Renal pelvis (tissue), 1 donor: ENCODE measurements at regions not wholly inside any gene's neighbourhood (a gene's known extent, or its start where the extent isn't known, plus 50 kb on each side); places are given as distances from the start of the nearest gene placed in this dataset.
"Not testable (repeated sequence)": the region's sequence is repeated elsewhere in the genome, so short reads cannot be mapped to it uniquely, and the experiment has no call there.

ENCODE experiments used
- DNase-seq: peaks from one replicate; pipeline ENCODE4 v3.0.0-alpha.2; 2013

DNA sequence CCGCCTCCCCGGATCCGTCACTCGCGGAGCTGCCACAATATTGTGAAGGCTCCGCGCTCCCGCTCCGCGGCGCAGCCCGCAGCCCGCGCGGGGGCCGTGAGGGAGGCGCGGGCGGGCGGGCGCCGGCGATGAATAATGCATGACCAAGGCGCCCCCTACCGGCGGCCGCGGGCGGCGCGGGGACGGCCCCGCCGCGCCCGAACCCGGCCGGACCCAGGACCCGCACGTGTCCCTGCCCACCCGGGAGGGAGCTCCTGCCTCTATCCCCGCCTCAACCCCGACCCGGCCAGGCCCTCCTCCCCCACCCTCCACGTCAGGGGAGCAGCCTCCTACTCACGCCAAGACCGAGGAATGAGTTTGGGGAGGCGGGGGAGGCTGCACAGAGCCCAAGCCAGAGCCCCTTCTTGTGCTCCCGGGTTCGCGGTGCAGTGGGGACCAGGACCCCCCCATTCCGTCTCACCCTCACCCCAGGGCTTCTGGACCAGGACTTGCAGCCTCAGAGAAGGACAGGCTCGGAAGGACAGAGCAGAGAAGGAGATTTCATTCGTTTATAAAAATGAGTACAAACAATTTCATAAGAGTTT is 70.8 kb upstream of the CASZ1 start:
- DNase-seq, result peak; percentile 58

DNA sequence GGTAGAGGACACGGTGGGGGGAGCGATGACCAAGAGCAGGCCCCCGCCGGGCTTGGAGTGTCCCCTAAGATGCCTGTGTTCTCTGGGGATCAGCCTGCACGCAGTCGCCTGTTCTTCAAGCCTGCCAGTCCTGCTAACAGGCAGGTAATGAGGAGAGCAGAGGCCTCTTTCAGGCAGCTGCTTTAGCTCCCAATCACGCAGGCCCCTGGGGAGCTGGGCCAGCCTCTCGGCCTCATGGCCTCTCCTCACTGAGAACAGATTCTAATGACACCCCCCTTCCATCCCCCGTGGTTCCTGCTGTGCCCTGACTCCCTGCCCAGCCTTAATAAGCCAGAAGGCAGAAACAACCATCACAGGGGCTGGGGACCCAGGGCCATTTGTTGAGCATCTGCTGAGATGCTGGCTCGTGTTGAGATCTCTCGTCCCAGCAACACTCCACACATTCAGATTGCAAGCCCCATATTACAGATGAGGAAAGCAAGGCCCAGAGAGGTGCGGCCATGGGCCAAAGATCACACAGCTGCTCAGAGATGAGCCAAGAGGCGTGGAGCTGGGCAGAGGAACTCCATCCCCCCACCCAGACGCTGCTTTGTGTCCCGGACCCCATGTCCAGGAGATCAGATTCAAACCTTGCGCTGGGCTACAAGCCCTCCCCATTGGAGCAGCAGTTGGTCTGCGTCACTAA is 71.6 kb upstream of the CASZ1 start:
- DNase-seq, result no peak

DNA sequence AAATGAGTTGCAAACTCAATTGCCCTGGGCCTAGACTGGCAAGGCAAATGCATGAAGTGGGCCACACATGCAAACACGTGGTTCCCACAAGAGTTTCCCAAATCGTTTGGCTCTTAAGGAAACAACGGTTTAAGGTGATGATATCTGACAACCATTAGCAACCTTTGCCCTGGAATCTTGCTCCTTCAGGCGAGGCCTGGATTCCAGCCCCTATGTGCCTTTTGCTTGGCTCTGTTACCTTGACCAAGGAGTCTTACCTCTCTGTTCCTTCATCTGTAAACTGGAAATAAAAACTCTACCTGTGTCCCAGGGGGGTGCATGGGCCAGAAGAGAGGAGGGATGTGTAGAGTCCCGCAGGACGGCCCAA is 72.1 kb upstream of the CASZ1 start:
- no peak for DNase-seq

DNA sequence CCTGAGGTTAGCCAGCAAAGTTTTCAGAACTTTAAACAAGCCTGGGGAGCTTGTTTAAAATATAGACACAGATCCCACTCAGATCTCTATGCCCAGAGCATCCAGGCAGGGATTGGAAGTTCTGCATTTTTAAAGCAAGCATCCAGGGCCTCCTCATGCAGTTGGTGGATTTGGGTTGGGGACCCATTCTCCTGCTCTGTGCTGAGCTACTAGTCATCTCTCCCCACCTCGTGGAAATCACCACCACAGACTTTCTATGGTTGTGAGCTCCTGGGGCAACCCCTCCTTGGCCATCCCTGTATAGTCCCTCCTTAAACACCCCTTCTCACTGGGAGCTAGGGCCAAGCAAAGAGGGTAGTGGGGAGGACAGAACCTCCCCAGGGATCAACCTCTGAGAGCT is 73.5 kb upstream of the CASZ1 start:
- no peak for DNase-seq

DNA sequence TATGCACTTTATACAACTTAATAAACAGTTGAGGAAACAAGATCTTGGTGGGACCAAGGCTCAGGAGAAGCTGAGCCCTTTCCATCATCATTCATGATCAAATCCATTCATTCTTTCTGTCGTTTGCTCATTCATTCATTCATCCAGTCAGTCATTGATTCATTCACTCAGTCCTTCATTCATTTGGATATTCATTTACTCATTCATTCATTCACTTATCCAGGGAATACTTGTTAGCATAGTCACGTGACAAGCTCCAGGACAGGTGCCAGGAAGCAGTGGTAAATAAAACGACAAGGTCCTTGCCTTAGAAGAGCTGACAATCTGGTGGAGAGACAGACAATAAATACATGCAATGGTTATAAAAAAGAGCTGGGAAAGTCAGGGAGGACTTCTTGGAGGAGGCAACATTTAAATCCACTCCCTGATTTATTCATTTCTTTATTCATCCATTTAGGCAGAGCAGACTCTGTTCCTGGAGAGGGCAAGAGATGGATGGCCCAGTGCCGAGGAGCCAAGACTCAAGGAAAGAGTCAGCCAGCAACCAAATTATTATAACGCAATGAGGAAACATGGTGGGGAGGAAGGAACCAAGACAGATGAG is 74.1 kb upstream of the CASZ1 start:
- no peak for DNase-seq

DNA sequence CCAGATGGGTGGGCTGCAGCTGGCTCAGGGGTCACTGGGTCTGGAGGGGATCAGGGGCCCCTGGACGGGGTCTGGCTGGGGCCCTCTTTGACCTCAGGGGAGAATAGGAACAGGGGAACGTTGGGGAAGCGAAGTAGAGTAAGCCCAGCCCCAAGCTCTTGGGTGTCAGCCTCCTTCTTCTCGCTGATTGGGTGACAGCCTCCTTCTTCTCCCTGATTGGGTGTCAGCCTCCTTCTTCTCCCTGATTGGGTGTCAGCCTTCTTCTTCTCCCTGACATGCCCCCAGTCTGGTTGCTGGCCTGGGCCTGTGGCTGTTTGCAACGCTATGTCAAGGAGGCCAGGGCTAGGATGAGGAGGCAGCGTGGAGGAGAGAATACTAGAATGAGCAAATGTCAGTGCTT is 76.7 kb upstream of the CASZ1 start:
- DNase-seq, result no peak

DNA sequence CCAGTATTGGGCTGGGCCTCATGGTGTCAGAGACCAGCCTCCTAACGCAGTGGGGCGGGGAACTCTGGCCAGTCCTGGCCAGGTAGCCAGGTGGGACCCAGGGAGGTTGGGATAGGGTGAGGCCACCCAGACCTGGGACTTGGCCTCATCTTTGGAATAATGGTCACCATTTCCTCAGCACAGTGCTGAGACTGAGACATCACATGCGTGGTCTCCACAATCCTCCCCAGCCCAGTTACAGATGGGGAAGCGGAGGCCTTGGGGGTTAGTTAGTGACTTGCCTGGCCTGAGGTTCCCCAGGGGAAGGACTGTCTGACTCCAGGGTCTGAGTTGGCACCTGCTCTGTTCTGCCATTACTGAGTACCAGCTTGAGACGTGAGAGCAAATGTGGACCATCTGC is 77.9 kb upstream of the CASZ1 start:
- no peak for DNase-seq

DNA sequence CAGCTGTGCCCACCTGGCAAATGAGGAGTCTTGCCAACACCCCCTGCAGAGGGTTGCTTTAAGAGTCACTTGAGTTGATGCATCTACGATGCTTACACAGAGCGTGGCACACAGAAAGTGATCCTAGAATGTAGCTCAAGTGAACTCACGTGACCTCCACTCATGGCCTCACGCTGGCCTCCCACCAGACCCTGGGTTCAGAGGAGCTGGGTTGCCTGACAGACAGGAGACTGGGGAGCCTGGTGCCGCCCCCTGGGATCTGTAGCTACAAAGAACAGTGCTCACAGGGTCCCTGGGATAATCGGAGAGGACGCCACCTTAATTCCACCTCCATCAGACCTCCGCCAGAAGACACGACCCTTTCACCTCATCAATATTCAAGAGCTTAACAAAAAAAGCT is 81.4 kb upstream of the CASZ1 start:
- no peak for DNase-seq

DNA sequence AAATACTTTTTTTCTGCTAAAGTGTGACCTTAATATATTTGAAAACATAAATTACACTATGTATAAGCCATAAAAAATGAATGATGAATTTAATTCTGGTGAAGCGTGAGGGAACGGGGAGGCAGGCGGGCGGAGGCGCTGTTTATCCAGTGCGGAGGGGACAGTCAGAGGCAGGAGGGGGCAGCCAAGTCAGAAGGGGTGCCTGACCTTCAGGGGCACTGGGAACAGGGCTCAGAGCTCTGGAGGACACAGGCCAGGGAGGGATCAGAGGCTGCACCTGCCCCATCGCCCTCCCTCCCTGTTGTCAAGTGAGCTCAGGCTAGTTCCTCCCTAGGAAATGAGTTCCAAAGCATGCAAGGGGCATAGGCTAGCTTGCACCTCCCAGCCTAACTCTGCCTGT is 82.0 kb upstream of the CASZ1 start:
- DNase-seq, result no peak

DNA sequence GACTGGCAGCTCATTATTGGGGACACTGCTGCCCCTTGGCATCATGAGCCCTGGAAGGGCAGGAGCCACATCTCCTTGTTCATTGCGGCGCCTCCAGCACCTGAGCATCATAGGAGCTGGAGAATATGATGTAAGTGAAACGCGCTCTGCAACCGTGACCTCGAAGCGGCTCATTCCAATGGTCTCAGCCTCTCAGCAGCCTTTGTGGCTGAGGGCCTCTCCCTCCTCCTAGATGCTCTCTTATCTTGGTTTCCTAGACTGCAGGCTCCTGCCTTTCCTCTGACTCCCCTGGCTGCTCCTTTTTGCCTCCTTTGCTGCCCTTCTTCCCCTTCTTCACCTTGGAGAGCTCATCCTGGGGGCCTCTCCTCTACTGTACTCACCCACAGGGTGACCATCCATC is 83.6 kb upstream of the CASZ1 start:
- DNase-seq, result no peak

DNA sequence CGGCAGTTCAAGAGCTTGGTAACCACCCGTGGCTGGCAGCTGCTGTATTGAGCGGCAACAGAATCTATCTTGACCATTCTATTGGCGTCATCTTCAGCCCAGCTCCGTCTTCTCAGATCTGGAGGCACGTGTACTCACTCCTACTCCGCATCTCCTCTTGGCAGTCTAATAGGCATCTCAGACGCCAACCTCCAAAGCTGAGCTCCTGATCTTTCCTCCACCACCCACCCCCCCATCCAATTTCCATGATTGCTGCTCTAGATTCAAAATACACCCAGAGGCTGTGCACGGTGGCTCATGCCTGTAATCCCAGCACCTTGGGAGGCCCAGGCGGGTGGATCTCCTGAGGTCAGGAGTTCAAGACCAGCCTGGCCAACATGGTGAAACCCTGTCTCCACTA is 84.6 kb upstream of the CASZ1 start:
- DNase-seq, result no peak

DNA sequence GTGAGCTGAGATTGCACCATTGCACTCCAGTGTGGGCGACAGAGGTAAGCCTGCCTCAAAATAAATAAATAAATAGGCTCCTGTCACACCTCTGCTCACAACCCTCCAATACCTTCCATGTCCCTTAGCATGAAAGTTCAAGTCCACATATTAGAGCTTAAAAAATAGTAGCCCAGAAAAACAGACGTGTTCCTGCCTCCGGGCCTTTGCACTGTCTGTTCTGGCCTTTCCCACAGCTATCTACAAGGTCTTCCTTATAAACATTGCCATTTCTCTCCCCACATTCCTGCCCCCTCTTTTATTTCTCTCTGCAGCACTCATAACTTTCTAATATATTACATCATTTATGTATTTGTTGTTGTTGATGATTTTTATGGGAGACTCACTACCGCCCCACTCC is 85.6 kb upstream of the CASZ1 start:
- DNase-seq, result no peak

DNA sequence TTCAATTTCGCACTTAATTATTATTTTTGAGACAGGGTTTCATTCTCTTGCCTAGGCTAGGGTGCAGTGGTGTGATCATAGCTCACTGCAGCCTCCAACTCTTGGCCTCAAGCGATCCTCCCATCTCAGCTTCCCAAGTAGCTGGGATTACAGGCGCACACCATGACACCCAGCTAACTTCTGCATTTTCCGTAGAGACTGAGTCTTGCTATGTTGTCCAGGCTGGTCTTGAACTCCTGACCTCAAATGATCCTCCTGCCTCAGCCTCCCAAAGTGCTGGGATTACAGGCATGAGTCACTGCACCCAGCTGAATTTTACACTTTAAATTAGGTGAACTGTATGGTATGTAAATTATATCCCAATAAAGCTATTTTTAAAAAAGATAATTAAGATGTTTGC is 90.6 kb upstream of the CASZ1 start:
- DNase-seq, result not testable (repeated sequence)

DNA sequence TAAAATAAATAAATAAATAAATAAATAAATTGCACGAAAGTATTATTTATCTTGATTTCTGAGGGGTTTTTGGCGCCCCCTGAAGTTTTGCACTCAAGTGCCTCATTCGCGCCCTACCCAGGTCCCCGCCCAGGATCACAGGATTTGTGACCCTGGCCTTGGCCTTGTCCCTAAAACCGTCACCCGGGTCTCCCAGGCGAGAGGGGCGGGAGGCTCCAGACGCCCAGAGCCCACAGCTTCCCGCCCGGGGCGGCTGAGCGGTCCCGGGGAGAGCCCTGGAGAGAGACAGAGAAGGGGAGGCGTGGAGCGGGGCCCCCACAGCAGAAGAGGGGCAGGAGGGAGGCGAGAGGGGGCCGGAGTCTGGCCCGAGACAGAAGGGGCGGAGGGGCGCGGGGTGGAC is 91.8 kb upstream of the CASZ1 start:
- no peak for DNase-seq

DNA sequence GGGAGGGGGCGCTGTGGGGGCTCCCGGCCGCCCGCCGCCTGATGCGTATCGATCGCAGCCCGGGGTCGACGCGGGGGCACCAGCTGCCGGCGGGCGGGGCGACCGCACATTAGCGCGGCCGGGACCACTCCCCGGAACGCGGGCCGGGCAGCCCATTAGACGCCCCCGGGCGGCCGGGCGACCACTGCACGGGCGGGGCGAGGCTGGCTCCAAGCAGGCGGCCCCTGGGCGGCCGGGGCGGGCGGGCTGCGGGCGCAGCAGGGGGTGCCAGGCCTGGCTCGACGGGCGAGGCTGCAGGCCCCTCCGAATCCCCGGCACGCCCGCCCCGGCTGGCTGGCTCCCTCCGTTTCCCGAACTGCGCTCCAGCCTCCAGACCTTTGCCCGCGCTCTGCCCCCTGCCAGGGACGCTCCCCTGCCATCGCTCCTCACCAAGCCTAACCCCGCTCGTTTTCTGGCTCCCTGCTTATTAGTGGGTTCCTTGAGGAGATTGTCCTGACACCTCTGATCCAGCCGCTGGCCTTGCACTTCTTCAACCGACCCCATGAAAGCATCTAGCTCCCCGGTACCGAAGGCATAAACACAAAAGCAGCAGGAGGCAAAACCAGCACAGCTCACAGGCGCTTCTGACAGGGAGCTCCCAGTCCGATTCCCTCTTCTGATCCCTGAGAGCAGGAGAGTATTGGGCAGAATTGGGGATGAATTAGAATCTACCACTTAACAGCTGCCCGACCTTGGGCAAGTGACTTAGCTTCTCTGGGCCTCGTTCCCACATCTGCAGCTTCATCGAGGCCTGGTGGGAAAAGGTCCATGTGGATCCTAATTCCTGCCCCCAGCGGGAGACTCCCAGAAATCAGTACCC is 92.6 kb upstream of the CASZ1 start:
- DNase-seq, result no peak

DNA sequence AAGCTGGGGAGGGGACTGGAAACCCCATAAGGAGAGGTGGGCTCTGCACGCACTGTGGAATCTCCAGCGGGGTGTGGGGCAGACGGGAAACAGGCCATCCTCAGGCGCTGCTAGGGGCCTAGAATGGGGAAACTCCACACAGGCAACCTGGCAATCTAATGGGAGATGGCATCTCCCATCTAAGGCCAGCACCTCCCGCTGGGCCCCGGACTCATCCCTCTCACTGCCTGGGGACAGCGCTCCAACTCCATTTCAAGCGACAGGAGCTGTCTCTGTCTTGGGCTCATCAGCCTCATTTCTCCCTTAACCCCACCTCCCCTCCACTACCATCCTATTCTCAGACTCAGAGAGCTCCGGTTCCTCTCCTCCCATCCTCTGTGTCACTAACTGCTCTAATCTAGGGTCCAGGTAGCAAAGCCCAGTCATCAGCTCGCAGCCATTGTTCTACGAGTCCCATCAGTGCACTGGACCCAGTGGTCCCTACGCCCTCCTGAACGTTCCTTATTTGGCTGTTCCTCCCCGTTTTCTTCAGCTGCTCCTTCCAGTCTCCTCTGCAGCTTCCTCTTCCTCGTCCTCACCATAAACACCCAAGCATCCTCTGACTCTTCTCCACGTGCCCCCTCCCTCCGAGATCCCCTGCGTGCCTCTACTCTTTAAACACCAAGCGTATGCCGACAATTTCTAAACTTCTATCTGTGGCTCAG is 93.4 kb upstream of the CASZ1 start:
- DNase-seq, result no peak

DNA sequence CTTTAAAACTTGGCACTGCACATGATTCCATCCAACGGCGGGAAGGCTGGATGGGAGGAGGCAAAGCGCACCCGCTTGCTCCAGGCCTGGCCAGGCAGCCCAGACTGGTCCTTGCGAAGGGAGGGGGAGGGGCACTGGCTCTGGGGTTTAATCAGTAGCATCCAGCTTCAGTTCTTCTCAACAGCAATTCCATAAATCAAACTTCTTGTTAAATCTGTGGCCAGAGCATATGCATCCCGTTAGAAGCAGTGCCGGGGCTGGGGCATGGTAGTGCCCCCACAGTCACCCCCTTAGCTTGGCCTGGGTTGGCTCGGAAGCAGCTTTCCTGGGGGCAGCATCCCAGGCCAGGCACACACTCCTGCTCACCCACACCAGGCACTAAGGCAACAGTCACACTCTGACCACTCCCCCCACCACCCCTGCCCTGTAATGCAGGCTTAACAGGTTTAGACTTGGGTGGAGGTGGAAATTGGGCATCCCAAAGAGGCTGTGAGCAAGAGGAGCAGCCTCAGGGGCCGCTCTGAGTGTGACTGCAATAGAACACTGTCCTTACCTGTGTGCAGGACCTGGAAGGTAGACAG is 94.1 kb upstream of the CASZ1 start:
- no peak for DNase-seq

DNA sequence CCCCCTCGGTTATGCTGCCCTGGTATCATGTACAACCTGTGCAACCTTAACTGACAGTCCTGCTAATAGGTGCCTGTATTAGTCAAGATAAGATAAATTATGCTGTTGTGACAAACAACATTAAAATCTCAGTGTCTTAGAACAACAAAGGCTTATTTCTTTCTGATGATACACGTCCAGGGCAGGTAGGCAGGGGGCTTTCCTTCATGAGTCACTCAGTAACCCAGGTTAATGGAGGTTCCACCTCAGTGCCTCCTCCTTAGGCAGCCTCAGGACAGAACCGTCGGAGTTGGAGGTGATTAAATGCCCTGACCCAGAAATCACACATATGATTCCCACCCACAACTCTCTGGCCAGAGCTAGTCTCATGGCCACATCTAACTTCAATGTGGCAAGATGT is 94.6 kb upstream of the CASZ1 start:
- no peak for DNase-seq

DNA sequence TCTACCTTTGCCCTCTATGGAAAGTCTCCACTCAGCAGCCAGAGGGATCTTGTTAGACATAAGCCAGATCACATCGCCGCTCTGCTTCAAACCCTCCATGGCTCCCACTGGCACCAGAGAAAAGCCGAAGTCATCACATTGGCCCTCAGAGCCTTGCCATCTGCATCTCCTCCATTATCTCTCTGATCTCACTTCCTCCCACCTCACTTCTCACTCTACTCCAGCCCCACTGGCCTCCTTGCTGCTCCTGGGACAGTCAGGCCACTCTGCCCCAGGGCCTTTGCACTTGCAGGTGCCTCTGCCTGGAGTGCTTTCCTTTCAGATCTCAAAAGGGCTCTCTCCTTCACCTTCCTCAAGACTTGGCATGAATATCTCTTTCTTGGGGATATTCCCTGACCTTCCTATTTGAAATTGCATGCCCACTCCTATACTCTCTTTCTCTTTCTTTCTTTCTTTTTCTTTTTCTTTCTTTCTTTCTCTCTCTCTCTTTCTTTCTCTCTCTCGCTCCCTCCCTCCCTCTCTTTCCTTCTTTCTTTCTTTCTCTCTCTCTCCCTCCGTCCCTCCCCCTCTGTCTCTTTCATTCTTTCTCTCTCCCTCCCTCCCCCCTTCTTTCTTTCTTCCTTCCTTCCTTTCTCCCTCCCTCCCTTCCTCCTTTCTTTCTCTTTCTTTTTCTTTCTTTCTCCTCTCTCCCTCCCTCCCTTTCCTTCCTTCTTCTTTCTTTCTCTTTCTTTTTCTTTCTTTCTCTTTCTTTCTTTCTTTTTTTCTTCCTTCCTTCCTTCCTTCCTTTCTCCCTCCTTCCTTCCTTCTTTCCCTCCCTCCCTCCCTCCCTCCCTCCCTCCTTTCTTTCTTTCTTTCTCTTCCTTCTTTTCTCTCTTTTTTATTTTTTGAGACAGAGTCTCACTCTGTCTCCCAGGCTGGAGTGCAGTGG is 96.0 kb upstream of the CASZ1 start:
- no peak for DNase-seq

DNA sequence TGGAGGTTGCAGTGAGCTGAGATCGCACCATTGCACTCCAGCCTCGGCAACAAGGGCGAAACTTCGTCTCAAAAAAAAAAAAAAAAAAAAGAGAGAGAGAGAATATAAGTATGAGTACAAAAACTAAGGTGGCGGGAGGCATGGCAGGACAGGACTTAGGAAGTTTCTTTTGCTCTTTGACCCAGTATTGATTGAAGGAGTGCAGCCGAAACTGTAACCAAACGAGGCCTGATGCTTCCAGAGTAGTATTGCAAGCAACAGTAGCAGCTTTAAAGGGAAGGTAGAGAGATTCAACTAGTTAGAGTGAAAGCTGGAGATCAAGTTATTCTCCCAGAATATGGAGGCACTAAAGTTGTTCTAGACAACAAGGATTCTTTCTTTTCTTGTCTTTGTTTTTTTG is 99.2 kb upstream of the CASZ1 start:
- DNase-seq, result no peak

DNA sequence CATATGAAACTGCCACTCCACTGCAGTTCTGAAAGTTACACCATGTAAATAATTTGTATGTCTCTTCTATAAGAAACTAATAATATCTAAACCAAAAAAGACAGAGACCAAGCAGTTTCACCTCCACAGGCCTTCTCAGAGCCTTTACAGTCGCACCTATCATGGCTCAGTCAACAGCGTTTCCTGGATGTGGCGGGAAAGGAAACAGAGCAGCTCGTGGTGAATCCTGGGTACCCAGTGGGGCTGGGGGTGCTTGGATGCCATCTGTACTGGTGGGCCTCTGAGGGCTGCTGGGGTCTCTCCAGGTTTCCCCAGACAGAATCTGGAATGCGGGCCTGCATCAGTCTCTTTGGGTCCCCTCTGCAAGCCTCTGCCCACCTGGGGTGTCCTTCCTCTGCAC is 100.2 kb upstream of the CASZ1 start:
- no peak for DNase-seq
